ENCODE measurements at regions not wholly inside any gene's neighbourhood (a gene's known extent, or its start where the extent isn't known, plus 50 kb on each side); places are given as distances from the start of the nearest gene placed in this dataset.

GRCh38 chr9:102642651-102643050 is 352.5 kb upstream of the CYLC2 start:
- FAIRE-seq (no peak), ATAC-seq (no peak), DNase-seq (ENCODE audit: low spot score) (no peak)
- no peaks in the 10 kb centered on the region for H3K27me3 ChIP-seq (ENCODE audit: control insufficient read depth in 1 of 2, insufficient read depth in 2 of 2, low read length in 2 of 2)
- no peaks in the 10 kb centered on the region for H3K4me1 ChIP-seq (ENCODE audit: insufficient read depth, low read length)
- ChIA-PET CTCF (ENCODE audit: low intra/inter-chr PET ratio, low total read pairs) (no interaction called here), POLR2A (no interaction called here)
- H2AFZ ChIP-seq (ENCODE audit: low read length): no peak overlapping the region
- intact Hi-C loops (cut with micrococcal nuclease; ENCODE audit: unreplicated experiment) (no loop called here), in situ Hi-C loops (cut with HindIII; ENCODE audit: extremely low pct_ligation_motif_present, low pct_unique_long_range_greater_than_20kb) (no loop called here)
- no peaks in the 10 kb centered on the region for H3K9me3 ChIP-seq (ENCODE audit: low read length)
- 0% methylated on average over 1 of the region's 1 CpG for WGBS (ENCODE audit: low lambda C conversion rate)
- no peaks in the 10 kb centered on the region for H3K36me3 ChIP-seq (replicated peaks in 1 of 2; ENCODE audit: control insufficient read depth in 1 of 2, insufficient read depth in 2 of 2, low read length in 2 of 2)
- no peaks in the 10 kb centered on the region for H3K79me2 ChIP-seq (ENCODE audit: insufficient read depth, low read length)
- no peak overlapping the region for H3K27ac ChIP-seq (ENCODE audit: extremely low read length, insufficient read depth, low read length)
- BruUV-seq (replicated peaks): no TSS peak
- no peak overlapping the region for H3K4me3 ChIP-seq (replicated peaks in 1 of 3; ENCODE audit: insufficient read depth in 1 of 3, low read depth in 2 of 3, low read length in 3 of 3)
- no peak overlapping the region for H3K9ac ChIP-seq (ENCODE audit: insufficient read depth, low read depth, low read length)
- no peaks in the 10 kb centered on the region for H4K20me1 ChIP-seq (ENCODE audit: insufficient read depth, low read length)
- no peak overlapping the region for H3K4me2 ChIP-seq (ENCODE audit: low read depth, low read length)
- no peak for TF ChIP-seq TIGD3 (CRISPR knock-in tag; IDR thresholded peaks at IDR 0.05; ENCODE audit: borderline replicate concordance)
- TF ChIP-seq ARNTL (CRISPR knock-in tag; IDR thresholded peaks at IDR 0.05): no peak
- TF ChIP-seq DDIT3 (CRISPR knock-in tag; IDR thresholded peaks at IDR 0.05): no peak
- no peak for TF ChIP-seq ZIK1 (CRISPR knock-in tag; IDR thresholded peaks at IDR 0.05; ENCODE audit: borderline replicate concordance, low read depth)
- no peak for TF ChIP-seq ZNF512B (CRISPR knock-in tag; IDR thresholded peaks at IDR 0.05; ENCODE audit: borderline replicate concordance)
- TF ChIP-seq ZNF687 (CRISPR knock-in tag; IDR thresholded peaks at IDR 0.05): no peak
- TF ChIP-seq KDM6A (CRISPR knock-in tag; IDR thresholded peaks at IDR 0.05; ENCODE audit: low read depth): no peak
- no peak for TF ChIP-seq TBP (CRISPR knock-in tag; IDR thresholded peaks at IDR 0.05)
- TF ChIP-seq ZBTB37 (CRISPR knock-in tag; IDR thresholded peaks at IDR 0.05): no peak
- no peak for TF ChIP-seq PCBP2 (optimal IDR thresholded peaks at IDR 0.05; ENCODE audit: low read depth, low read length, poor library complexity, severe bottlenecking)
- TF ChIP-seq ZBTB10 (CRISPR knock-in tag; IDR thresholded peaks at IDR 0.05; ENCODE audit: borderline replicate concordance): no peak

Measured in HepG2 (cell line).